HCT116 (cell line): ENCODE measurements at regions not wholly inside any gene's neighbourhood (a gene's known extent, or its start where the extent isn't known, plus 50 kb on each side); places are given as distances from the start of the nearest gene placed in this dataset.

ENCODE experiments used
- CBX3 ChIP-seq: IDR thresholded peaks from 2 replicates; pipeline ENCODE4 v1.6.1; 2012; ENCODE audit warnings: low read depth
- CTCF ChIP-seq, 3 experiments: fragments of 200-600 bp in 1 of 3; sonication (generic) in 1 of 3; IDR thresholded peaks in 2 of 3; conservative IDR thresholded peaks in 1 of 3; 2 replicates each; pipeline ENCODE4 v1.5.1; 2012 to 2017; ENCODE audit warnings: low read depth in 2 of 3, low read length in 2 of 3, antibody characterized with exemption in 1 of 3, borderline replicate concordance in 1 of 3, control low read depth in 1 of 3, mild to moderate bottlenecking in 1 of 3, mixed read lengths in 1 of 3, mixed run types in 1 of 3, moderate library complexity in 1 of 3; ENCODE audit not compliant: insufficient read depth in 1 of 3
- EZH2 ChIP-seq: fragments of 200-600 bp; sonication (generic); IDR thresholded peaks from 2 replicates; pipeline ENCODE4 v1.6.1; 2017; ENCODE audit warnings: antibody characterized with exemption, mixed run types
- POLR2A ChIP-seq: IDR thresholded peaks from 2 replicates; pipeline ENCODE4 v1.7.0; 2011; ENCODE audit warnings: borderline replicate concordance; ENCODE audit not compliant: insufficient read depth, insufficient read length; ENCODE audit errors: extremely low read depth
- POLR2AphosphoS5 ChIP-seq: IDR thresholded peaks from 2 replicates; pipeline ENCODE4 v1.6.1; 2011; ENCODE audit warnings: mild to moderate bottlenecking, low read depth, low read length, moderate library complexity
- SP1 ChIP-seq: IDR thresholded peaks from 2 replicates; pipeline ENCODE4 v1.6.1; 2012; ENCODE audit warnings: low read depth
- YY1 ChIP-seq: IDR thresholded peaks from 2 replicates; pipeline ENCODE4 v1.6.1; 2011; ENCODE audit warnings: low read length, low read depth, moderate library complexity, mild to moderate bottlenecking; ENCODE audit not compliant: insufficient replicate concordance; ENCODE audit errors: extremely low read depth
- ZFX ChIP-seq: fragments of 450-650 bp; IDR thresholded peaks from 2 replicates; pipeline ENCODE4 v1.6.1; 2017
- ZNF274 ChIP-seq: fragments of 200-500 bp; sonication (Bioruptor generic); IDR thresholded peaks from 2 replicates; pipeline ENCODE4 v1.6.1; 2014; ENCODE audit warnings: mild to moderate bottlenecking, low read depth, low read length, inconsistent platforms
- TF ChIP-seq, protein P1 (sequence below): IDR thresholded peaks from 2 replicates; pipeline ENCODE4 v1.6.1; 2012; ENCODE audit warnings: low read depth

DNA sequence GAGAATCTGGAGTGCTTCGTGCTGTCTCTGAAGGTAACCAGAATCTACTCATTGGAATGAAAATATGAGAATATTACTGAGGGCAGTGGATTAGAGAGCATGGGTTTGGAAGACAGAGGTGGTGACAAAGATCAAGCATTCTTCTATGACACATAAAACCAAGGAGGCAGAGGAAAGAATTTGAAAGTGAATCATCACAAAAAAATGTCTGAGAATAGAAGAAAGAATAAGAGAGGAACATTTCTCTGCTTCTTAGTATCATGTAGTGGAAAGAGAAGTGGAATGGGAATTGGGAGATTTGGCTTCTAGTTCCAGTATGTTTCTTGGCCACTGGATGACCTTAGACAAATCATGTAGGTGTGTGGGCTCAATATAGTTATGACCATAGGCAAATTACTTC is 474.0 kb downstream of the TFAP2B start:
- TF ChIP-seq, protein P1, sequence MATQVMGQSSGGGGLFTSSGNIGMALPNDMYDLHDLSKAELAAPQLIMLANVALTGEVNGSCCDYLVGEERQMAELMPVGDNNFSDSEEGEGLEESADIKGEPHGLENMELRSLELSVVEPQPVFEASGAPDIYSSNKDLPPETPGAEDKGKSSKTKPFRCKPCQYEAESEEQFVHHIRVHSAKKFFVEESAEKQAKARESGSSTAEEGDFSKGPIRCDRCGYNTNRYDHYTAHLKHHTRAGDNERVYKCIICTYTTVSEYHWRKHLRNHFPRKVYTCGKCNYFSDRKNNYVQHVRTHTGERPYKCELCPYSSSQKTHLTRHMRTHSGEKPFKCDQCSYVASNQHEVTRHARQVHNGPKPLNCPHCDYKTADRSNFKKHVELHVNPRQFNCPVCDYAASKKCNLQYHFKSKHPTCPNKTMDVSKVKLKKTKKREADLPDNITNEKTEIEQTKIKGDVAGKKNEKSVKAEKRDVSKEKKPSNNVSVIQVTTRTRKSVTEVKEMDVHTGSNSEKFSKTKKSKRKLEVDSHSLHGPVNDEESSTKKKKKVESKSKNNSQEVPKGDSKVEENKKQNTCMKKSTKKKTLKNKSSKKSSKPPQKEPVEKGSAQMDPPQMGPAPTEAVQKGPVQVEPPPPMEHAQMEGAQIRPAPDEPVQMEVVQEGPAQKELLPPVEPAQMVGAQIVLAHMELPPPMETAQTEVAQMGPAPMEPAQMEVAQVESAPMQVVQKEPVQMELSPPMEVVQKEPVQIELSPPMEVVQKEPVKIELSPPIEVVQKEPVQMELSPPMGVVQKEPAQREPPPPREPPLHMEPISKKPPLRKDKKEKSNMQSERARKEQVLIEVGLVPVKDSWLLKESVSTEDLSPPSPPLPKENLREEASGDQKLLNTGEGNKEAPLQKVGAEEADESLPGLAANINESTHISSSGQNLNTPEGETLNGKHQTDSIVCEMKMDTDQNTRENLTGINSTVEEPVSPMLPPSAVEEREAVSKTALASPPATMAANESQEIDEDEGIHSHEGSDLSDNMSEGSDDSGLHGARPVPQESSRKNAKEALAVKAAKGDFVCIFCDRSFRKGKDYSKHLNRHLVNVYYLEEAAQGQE: no peak
- TF ChIP-seq SP1: no peak
- TF ChIP-seq CTCF (IDR thresholded peaks at IDR 0.05 in 2 of 3, conservative IDR thresholded peaks at IDR 0.05 in 1 of 3; ENCODE audit: borderline replicate concordance in 1 of 3, insufficient read depth in 1 of 3, low read depth in 2 of 3, low read length in 2 of 3): no peak
- TF ChIP-seq POLR2A: no peak
- TF ChIP-seq YY1: no peak
- TF ChIP-seq CBX3: no peak
- TF ChIP-seq ZNF274: no peak
- TF ChIP-seq EZH2: no peak
- no peak for TF ChIP-seq ZFX
- no peak for TF ChIP-seq POLR2AphosphoS5
